NCI-H82 treated with DMSO at 0.1 percent for 48 hours (cell line): ENCODE measurements at regions not wholly inside any gene's neighbourhood (a gene's known extent, or its start where the extent isn't known, plus 50 kb on each side); places are given as distances from the start of the nearest gene placed in this dataset.

Experiments
- DNase-seq: peaks from one replicate; lab custom pipeline; 2025; ENCODE audit not compliant: unreplicated experiment; lab: John Stamatoyannopoulos, UW

DNA sequence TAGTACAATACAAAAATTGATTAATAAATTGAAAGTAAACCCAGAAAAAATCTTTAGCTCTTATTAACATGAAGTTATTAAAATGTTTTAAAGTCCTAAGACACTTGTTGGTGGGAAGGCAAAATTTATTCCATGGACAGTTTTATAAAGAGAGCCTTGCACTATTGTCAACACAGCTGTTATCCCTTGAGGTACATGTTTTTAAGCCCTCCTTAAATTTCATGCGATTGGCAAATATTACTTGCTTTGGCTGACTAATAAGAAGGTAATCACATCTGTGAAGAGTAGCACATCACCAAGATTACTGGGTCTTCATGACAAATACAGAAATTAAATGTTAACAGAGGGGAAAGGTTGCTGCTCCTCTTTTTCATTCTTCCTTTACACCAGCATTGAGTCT, 611.1 kb downstream of the BRINP3 start:
- no peak for DNase-seq

DNA sequence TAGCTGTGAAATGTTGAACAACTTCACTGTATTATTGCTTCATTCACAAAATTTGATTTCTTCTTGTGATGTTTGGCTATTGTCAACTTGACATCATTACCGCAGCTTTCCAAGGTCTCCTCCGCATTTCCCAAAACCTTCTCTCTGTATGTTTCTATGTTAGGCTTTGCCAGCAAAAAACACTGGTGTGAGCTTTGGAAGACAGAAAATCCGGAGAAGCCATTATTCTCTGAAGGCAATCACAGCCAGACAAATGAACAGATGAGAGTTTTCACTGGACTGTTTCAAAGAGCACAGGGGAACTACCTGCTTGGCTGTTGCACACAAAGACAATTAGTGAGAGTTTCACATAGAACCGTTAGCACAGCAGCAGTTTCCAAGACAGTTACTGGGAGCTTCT, 609.6 kb downstream of the BRINP3 start:
- DNase-seq = no peak

DNA sequence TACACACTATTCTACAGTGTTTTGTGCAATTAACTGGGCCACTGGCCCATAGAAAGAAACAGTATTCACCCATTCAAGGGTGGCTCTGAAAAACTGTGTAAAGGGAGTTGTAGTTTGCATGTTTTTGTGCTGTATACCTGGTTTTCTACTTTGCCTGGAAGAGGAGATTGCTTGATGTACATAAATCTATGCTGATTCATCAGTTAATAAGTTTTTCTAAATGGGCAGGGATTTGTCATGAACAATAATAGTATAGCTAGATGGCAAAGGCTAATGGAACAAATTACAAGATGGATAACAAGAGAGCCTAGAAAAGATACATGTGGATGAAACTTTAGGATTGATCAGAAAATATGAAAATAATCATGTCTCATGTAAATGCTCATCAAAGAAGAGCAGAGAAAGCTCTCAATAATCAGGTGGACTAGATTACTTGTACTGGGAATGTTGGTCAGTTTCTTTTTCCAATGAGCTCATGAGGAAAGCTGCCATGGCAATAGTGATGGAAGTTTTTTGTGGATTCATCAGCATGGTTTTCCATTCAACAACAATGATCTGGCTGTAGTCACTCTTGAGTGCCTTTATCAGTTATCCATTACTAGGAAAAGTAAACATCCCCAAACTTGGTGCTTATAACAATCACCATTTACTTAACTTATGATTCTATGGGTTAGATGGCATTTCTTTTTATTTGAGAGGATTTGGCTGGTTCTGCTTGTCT, 602.8 kb downstream of the BRINP3 start:
- no peak for DNase-seq

DNA sequence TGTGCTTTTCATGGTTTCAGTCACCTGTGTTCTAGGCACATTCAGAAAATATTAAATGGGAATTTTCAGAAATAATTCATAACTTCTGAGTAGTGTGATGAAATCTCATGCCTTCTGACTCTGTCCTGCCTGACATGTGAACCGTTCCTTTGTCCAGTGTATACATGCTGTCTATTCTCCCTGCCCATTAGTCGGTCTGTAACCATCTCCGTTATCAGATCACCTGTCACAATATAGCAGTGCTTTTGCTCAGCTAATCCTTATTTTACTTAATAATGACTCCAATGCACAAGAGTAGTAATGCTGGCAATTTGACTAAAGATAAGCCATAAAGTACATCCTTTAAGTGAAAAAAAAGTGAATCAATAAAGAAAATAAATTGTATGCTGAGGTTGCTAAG, 597.5 kb downstream of the BRINP3 start:
- no peak for DNase-seq

DNA sequence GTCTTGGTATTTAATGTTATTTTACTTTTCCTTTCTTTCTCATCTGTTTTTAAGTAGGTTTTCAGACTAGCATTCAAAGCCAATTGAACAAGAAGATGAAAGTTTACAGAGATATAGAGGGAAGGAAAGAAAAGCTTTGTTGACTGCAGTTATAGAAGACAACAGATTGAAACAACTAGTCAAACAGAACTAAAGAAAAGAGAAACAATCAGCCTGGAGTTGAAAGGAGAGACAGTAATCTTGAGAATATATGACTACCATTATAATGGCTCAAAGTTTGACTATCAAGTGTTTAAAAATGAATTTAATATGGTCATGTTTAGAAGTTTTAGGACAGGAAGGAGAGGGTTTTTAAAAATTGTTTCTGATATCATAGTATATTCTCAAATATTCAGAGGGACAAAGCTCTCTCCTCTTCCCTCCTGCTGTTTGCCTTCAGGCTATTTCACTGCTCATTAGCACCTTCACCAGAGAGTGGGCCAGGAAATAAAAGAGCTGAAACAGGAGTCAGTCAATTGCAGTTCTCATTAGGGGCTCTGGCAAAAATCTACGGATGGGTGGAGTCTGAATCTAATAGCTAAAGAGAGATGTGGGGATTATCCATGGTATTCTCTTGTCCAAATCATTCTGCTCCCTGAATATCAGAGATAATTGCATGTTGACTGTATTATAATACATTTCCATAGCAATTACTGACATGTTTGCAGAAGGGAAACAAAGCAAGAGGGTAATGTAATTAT, 577.8 kb downstream of the BRINP3 start:
- no peak for DNase-seq

DNA sequence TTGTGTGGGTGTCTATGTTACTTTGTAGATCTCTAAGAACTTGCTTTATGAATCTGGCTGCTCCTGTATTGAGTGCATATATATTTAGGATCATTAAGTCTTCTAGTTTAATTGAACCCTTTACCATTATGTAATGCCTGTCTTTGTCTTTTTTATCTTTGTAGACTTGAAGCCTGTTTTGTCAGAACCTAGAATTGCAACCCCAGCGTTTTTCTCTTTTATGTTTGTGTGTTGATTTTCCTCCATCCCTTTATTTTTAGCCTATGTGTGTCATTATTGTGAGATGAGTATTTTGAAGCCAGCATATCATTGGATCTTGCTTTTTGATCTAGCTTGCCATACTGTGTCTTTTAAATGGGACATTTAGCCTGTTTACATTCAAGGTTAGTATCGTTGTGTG, 573.2 kb downstream of the BRINP3 start:
- DNase-seq = no peak

DNA sequence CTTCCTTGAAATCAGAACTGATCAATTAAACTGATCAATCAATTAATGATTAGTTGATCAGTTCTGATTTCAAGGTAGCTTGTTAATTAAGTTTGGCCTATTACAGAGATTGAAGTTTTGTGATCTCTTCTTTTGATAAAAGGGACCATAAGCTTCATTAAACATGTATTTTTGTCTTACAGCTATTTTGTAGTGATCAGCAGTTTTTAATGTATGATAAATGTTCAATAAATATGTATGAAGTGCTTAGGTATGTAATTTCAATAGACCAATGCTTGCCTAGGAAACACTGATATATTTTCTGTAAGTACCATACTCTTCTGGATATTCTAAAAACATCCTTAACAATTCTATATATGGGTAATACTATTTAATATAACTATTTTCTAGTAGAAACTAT, 569.6 kb downstream of the BRINP3 start:
- DNase-seq = no peak

DNA sequence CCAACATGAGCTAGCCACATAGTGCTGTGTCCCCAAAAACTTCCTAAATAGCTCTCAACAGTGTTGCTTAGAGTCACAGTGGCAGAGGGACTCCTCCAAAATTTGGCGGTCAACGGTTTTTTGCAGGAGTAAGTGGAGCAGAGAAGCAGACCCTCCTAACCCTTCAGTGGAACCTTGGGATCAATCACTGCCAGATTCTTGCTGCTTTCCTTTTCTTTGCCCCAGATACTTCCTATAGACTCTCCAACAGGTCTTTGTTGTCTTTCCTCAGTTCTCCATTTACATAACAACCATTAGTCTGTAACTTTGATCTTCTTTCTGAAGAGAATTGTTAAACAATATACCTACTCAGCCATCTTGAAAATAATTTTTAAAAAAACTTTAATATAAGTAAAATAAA, 556.1 kb downstream of the BRINP3 start:
- no peak for DNase-seq

DNA sequence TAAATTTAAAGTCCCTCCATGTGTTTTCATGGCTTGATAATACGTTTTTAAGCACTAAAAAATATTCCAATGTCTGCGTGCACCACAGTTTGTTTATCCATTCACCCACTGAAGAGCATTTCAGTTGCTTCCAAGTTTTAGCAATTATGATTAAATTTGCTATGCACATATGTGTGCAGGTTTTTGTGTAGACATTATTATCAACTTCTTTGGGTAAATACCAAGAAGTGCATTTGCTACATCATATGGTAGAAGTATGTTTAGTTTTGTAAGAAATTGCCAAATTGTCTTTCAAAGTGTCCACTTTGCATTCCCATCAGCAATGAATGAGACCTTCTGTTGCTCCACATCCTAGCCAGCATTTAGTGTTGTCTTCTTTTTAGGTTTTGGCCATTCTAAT, 550.0 kb downstream of the BRINP3 start:
- DNase-seq = no peak

DNA sequence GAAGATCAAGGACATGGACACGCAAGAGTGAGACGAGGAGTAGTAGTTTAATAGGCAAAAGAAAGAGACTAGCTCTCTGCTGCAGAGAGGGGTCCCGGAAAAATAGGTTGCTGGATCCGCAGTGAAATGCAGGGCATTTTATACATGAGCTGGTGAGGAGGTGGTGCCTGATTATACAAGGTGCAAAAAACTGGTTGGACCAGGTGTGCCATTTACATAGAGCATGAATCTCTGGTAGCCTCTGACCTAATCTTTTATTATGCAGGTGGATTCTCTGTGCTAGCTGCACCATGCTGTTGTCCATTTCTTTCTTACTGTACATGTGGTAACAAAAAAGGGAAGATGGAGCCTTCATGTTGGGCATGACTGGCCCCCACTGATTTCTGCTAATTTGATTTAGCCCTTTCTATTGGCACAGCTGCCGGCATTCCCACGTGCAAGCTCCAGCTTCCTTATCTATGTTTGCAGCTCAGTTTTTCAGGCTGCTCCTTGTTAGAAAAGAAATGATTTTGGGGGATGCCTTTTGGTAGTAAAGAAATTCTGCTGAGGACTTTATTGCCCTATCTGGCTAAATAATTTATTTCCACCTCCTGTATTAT, 548.1 kb downstream of the BRINP3 start:
- DNase-seq = no peak

DNA sequence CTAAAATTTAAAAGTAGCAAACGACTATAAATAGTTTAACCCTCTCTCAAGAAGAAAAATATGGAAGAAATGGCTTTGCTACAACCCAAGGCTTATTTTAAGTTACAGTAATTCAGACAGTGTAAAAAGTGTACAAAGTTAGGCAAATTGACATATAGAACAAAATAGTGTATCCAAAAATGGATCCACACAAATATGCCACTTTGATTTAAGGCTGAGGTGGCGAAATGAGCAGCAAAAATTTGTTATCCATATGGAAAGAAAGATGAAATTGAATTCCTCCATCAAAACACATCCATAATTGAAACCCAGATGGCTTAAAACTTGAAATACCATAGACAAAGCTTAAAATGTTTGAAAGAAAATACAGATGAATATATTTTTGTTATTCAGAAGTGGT, 540.8 kb downstream of the BRINP3 start:
- DNase-seq = no peak

DNA sequence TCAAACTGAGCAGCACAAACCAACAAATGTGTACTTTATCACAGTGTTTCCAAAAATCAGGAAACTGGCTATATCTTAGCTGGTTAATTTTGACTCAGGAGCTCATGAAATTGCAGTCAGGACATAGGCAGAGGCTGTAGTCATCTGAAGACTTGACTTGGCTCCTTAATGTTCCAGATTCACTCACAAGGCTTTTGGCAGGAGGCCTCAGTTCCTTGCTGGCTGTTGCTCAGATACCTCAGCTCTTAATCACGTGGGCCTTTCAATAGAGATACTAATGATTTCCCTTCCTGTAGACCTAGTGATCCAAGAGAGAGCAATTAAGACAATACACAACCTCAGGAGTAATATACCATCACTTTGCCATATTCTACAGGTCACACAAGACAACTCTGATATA, 537.7 kb downstream of the BRINP3 start:
- DNase-seq = no peak

DNA sequence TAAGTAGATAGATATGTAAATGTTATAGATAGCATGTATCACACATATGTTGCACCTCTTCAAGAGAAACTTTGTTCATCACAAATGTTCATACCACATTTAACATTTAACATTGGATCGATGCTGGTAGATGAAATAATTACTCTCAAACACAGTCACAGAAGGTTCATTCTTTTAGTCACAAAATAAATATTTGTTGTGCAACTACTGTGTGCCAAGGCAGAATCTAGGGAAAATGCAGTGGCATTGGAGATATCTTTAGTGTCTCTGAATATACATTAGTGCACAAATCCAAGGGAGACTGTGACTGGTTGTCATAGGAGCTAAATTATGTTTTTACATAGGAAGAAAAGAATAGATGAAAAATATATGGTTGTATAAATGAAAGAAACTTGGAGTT, 535.7 kb downstream of the BRINP3 start:
- DNase-seq = no peak

DNA sequence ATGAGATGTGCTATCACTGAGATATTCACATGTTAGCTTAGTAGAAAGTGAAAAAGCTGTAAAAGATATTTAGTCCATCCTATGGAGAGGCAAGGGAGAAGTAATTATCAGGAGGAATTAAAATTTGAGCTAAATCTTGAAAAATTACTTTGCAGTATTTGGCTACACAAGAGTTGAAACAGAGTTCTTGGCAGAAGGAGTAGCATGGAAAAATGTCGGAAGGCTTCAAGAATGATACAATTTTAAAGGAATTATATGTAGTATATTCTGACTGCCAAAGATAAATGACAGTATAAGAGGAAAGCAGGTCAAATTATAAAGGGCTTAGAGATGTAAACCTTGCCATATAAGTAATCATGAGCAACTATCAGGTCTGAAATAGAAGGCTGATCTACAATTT, 518.9 kb downstream of the BRINP3 start:
- no peak for DNase-seq

DNA sequence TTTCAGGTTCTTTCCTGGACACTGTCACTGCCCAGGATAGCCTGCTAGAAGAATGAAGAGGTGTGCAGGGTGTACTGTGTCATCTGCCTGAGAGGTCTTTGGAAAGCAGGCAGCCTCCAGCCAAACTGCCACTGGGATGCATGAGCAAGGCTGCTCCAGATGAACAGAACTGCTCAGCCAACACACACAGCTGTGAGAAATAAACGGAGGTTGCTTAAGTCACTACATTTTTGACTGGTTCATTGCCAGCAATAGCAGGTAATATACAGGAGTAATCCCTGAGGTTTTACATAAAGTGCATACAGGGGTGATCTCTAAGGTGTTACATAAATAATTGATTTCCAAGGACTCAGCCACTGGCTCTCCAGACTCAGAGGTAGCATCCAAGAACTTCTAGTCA, 516.9 kb downstream of the BRINP3 start:
- DNase-seq = no peak

DNA sequence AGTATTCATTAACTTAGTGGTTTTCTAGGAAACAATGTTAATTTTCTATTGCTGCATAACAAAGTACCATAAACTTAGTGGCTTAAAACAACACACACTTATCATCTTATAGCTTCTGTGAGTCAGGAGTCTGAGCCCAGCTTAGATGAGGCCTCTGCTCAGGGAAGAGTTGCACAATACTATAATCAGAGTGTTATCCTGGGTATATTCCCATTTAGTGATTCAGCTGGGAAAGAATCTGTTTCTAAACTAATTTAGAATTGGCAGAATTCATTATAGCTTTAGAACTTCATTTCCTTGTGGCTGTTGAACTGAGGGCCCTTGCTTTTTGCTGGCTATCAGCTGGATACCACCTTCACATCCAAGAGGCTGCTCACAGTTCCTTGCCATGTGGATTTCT, 515.5 kb downstream of the BRINP3 start:
- no peak for DNase-seq

DNA sequence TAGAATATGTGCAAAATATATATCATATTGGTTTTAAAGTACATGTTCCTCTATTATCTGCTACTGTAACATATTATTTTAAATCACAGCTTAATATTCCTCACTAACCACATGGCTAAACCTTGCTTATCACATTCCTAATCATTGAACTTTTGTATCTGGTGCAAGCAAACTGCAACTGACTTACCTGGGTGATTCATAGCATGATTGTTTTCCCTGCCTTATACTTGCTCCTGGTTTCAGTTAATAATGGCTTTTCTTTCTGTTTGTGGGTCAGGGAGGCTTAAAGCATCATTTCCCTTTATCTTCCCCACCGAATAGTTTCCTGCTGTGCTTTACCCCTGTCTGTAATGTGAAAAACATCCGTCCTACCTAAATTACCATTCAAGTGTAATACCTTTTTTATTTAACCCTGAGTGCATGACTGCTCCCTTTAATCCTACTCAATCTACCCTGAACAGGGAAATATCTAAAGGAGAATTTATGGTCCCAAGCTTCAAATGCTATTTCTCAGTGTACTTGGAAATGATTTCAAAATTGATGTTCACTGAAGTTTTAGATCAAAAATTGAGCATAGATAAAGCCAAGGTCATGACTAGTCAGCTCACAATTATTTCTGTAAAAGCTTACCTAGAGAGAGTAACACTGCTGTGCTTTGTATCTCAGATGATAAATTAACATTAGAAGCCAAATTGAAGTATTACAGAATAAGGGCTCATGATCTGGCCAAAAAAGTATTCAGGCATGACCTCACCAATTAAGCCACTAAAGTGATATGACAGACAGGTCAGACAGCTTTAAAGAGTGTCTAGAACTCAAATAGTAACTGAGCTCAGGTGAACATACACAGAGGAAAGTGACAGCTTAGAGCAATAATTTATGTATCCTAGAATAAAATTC, 507.1 kb downstream of the BRINP3 start:
- DNase-seq = no peak

DNA sequence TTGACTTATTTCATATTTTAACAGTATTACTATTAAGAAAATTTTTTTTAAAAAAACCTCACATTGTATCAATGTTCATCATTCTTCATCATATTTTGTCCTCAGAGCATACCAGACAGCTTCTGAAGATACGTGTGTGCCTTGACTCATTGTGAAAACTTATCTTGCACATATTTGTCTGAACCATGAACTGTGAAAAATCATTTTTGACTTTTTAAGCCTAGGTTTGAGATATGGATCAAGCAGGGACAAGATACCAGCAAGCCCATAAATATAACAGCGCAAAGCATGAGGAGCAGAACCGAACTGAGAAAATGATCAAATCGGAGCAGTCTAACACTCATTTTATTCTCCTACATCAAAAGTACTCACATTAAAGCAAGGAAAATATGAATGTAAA, 506.0 kb downstream of the BRINP3 start:
- no peak for DNase-seq

DNA sequence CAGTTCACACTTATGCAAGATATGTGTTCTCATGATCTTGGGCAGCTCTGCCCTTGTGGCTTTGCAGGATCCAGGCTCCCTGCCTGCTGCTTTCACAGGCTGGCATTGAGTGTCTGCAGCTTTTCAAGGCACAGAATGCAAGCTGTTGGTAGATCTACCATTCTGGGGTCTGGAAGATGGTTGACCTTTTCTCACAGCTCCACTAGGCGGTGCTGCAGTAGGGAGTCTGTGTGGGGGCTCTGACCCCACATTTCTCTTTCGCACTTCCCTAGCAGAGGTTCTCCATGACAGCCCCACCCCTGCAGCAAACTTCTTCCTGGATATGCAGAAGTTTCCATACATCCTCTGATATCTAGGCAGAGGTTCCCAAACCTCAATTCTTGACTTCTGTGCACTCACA, 500.5 kb downstream of the BRINP3 start:
- no peak for DNase-seq

DNA sequence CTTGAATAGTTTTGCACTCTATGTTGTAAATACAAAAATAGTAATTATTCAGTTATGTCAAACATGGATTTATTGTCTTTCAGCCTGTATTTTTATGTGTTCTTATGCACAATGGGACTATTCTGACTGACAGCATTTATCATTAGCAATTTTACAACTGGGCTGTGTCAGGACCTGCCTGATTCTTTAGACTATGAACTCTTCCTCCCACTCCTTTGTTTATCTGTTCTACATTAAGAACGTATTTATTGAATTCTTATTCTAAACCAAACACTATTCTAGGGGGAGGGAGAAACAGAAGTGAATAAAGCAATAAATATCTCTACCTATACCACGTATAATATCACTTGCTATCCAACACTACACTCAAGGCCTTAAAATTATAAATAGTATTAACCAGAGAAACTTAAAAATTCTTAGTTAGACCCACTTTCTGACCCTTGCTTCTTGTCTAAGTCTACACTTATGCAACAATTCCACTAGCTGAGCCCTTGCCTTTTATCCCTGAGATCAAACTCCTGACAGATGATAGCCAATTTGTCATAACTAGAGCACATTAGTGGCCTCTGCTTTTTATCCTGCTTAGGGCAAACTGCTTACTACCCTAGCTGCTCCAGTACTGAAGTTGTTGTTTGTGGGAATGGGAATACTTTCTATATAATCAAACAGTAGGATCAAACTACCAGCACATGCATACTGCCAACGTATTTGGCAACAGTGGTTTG, 494.3 kb downstream of the BRINP3 start:
- DNase-seq = no peak

DNA sequence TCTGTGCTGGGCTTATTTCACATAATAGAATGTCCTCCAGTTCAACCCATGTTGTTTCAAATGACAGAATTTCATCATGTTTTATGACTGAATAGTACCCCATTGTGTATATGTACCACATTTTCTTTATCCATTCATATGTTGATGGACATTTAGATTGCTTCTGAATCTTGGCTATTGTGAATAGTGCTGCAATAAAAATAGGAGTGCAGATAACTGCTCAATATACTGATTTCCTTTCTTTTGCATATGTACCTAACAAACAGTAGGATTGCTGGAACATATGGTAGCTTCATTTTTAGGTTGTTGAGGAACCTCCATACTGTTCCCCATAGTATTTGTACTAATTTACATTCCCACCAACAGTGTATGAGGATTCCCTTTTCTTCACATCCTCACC, 491.1 kb downstream of the BRINP3 start:
- DNase-seq = no peak
